ENCODE measurements at regions not wholly inside any gene's neighbourhood (a gene's known extent, or its start where the extent isn't known, plus 50 kb on each side); places are given as distances from the start of the nearest gene placed in this dataset.

GRCh38 chr1:36582066-36582755 lies 99.5 kb upstream of the CSF3R start:
- TF ChIP-seq CTCF (IDR thresholded peaks at IDR 0.05) = no peak
- TF ChIP-seq POLR2A (IDR thresholded peaks at IDR 0.05) = no peak

Data from esophagus squamous epithelium (tissue), 4 donors.